NCI-H146 (cell line): ENCODE measurements at regions not wholly inside any gene's neighbourhood (a gene's known extent, or its start where the extent isn't known, plus 50 kb on each side); places are given as distances from the start of the nearest gene placed in this dataset.

Source experiments
- DNase-seq: peaks from one replicate; lab custom pipeline; 2025; lab: John Stamatoyannopoulos, UW

- DNase-seq, result no peak
Measured at GRCh38 chr13:105445796-105446195, 1089.7 kb downstream of the EFNB2 start.

GRCh38 chr13:105442949-105443699 is 1092.3 kb downstream of the EFNB2 start:
- DNase-seq, result no peak

- DNase-seq, result no peak
Measured at GRCh38 chr13:105442040-105442439, 1093.4 kb downstream of the EFNB2 start.

GRCh38 chr13:105441051-105441750 is 1094.3 kb downstream of the EFNB2 start:
- DNase-seq, result no peak

GRCh38 chr13:105436943-105437342 is 1098.5 kb downstream of the EFNB2 start:
- no peak for DNase-seq

- DNase-seq, result no peak
Measured at GRCh38 chr13:105432438-105432837, 1103.0 kb downstream of the EFNB2 start.

GRCh38 chr13:105428811-105429210 is 1106.7 kb downstream of the EFNB2 start:
- DNase-seq, result no peak

GRCh38 chr13:105426441-105426840 is 1109.0 kb downstream of the EFNB2 start:
- no peak for DNase-seq

- no peak for DNase-seq
Measured at GRCh38 chr13:105414639-105415038, 1120.8 kb downstream of the EFNB2 start.

GRCh38 chr13:105412171-105412570 is 1123.3 kb downstream of the EFNB2 start:
- no peak for DNase-seq

- DNase-seq, result peak; percentile 44
Measured at GRCh38 chr13:105410602-105411001, 1124.9 kb downstream of the EFNB2 start.

GRCh38 chr13:105406551-105406950 is 1128.9 kb downstream of the EFNB2 start:
- DNase-seq, result no peak

GRCh38 chr13:105403086-105403485 is 1132.4 kb downstream of the EFNB2 start:
- DNase-seq, result no peak

GRCh38 chr13:105395041-105395440 is 1140.4 kb downstream of the EFNB2 start:
- no peak for DNase-seq

GRCh38 chr13:105389373-105389772 is 1146.1 kb downstream of the EFNB2 start:
- no peak for DNase-seq

GRCh38 chr13:105377452-105377851 is 1158.0 kb downstream of the EFNB2 start:
- DNase-seq, result no peak

- DNase-seq, result no peak
Measured at GRCh38 chr13:105370011-105370650, 1165.3 kb downstream of the EFNB2 start.

GRCh38 chr13:105368781-105369180 is 1166.7 kb downstream of the EFNB2 start:
- DNase-seq, result no peak

GRCh38 chr13:105365831-105366230 is 1169.6 kb downstream of the EFNB2 start:
- DNase-seq, result no peak

- DNase-seq, result no peak
Measured at GRCh38 chr13:105365021-105365550, 1170.4 kb downstream of the EFNB2 start.

GRCh38 chr13:105364191-105364590 is 1171.3 kb downstream of the EFNB2 start:
- DNase-seq, result no peak

GRCh38 chr13:105363261-105364190 is 1171.9 kb downstream of the EFNB2 start:
- DNase-seq, result no peak
